ENCODE measurements at regions not wholly inside any gene's neighbourhood (a gene's known extent, or its start where the extent isn't known, plus 50 kb on each side); places are given as distances from the start of the nearest gene placed in this dataset.

DNA sequence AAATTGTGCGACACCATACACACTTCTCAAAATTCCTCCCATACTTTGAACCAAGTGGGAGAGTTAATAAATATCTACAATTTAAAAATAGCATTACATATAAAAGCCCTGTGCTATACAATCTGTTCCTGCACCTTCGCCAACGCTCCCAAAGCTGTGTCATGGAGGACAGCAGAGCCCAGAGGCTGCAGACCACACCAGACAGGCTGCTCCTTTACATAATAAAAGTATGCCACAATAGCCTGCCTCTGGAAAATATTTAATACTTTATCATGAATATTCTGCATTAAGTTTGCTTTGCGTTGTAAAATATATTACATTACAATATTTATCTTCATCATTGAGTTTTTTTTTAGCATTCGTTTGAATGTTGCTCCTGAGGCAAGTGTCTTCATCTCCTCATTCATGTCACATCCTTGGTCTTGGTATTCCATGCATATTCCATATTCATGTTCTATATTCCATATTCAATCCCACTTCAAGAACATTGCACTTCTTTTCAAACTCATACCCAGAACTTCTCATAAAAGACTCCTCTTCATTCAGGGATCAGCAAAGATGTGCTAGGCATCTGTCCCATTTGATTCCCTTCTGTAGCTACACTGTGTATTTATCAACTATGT is 663.9 kb downstream of the POM121L12 start:
- Mint-ChIP-seq H3K4me3 (no peak overlapping the region), H3K27ac (no peak overlapping the region), H3K36me3 (ENCODE audit: low read depth) (no peaks in the 10 kb centered on the region), H3K4me1 (no peaks in the 10 kb centered on the region), H3K27me3 (ENCODE audit: low read depth) (no peaks in the 10 kb centered on the region), H3K9me3 (no peaks in the 10 kb centered on the region)
- no peak for TF ChIP-seq CTCF (IDR thresholded peaks at IDR 0.05; ENCODE audit: unreplicated experiment in 3 of 3)

GRCh38 chr7:53719122-53719521 is 683.7 kb downstream of the POM121L12 start:
- no peaks in the 10 kb centered on the region for H3K4me1 Mint-ChIP-seq
- H3K27me3 Mint-ChIP-seq (ENCODE audit: low read depth), result no peaks in the 10 kb centered on the region
- no peak for TF ChIP-seq CTCF (IDR thresholded peaks at IDR 0.05; ENCODE audit: unreplicated experiment in 3 of 3)
- H3K27ac Mint-ChIP-seq, result no peak overlapping the region
- no peak overlapping the region for H3K4me3 Mint-ChIP-seq
- no peaks in the 10 kb centered on the region for H3K36me3 Mint-ChIP-seq (ENCODE audit: low read depth)
- H3K9me3 Mint-ChIP-seq, result no peaks in the 10 kb centered on the region

DNA sequence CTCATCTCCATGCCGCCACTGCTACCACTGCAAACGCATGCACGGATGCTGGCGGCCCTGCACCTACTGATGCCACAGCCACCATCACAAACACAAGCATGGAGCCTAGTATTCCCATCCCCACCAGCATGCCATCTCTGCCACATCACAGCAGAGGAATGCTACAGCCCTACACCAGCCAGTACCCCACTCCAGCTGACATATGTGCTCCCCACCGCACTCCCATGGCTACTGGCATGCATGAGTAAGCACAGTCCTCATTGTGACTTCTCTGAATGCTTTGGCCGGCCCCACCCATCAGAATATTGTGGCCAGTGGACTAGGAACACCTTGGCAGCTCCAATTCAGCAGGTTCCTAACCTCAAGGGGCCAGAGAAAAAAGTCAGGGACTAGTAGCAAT is 705.5 kb downstream of the POM121L12 start:
- no peak for TF ChIP-seq CTCF (IDR thresholded peaks at IDR 0.05; ENCODE audit: unreplicated experiment in 3 of 3)
- Mint-ChIP-seq H3K4me1 (no peaks in the 10 kb centered on the region), H3K27me3 (ENCODE audit: low read depth) (no peaks in the 10 kb centered on the region), H3K27ac (no peak overlapping the region), H3K36me3 (ENCODE audit: low read depth) (no peaks in the 10 kb centered on the region), H3K4me3 (no peak overlapping the region), H3K9me3 (peaks cover 4% of the 10 kb centered on the region)

- H3K4me3 Mint-ChIP-seq, result no peak overlapping the region
- no peaks in the 10 kb centered on the region for H3K4me1 Mint-ChIP-seq
- no peaks in the 10 kb centered on the region for H3K27me3 Mint-ChIP-seq (ENCODE audit: low read depth)
- H3K36me3 Mint-ChIP-seq (ENCODE audit: low read depth), result no peaks in the 10 kb centered on the region
- H3K9me3 Mint-ChIP-seq, result peaks cover 4% of the 10 kb centered on the region
- no peak overlapping the region for H3K27ac Mint-ChIP-seq
- TF ChIP-seq CTCF (IDR thresholded peaks at IDR 0.05; ENCODE audit: unreplicated experiment in 3 of 3), result no peak
These were observed 708.4 kb downstream of the POM121L12 start for GRCh38 chr7:53743697-53744402.

- Mint-ChIP-seq H3K4me3 (no peak overlapping the region), H3K9me3 (peaks cover 3% of the 10 kb centered on the region), H3K36me3 (ENCODE audit: low read depth) (no peaks in the 10 kb centered on the region), H3K4me1 (no peaks in the 10 kb centered on the region), H3K27ac (no peak overlapping the region), H3K27me3 (ENCODE audit: low read depth) (no peaks in the 10 kb centered on the region)
- TF ChIP-seq CTCF (IDR thresholded peaks at IDR 0.05; ENCODE audit: unreplicated experiment in 3 of 3), result no peak
These were observed 708.9 kb downstream of the POM121L12 start for GRCh38 chr7:53744403-53744760.

GRCh38 chr7:53756946-53757345 is 721.5 kb downstream of the POM121L12 start:
- H3K27ac Mint-ChIP-seq, result no peak overlapping the region
- no peak overlapping the region for H3K4me3 Mint-ChIP-seq
- H3K36me3 Mint-ChIP-seq (ENCODE audit: low read depth), result no peaks in the 10 kb centered on the region
- H3K4me1 Mint-ChIP-seq, result no peaks in the 10 kb centered on the region
- no peak for TF ChIP-seq CTCF (IDR thresholded peaks at IDR 0.05; ENCODE audit: unreplicated experiment in 3 of 3)
- H3K27me3 Mint-ChIP-seq (ENCODE audit: low read depth), result no peaks in the 10 kb centered on the region
- no peaks in the 10 kb centered on the region for H3K9me3 Mint-ChIP-seq
